PC-3 (cell line): ENCODE measurements at regions not wholly inside any gene's neighbourhood (a gene's known extent, or its start where the extent isn't known, plus 50 kb on each side); places are given as distances from the start of the nearest gene placed in this dataset.

Experiments
- ATAC-seq: fragments of 200-7000 bp; cut with Tn5 transposase; 2 replicates; pipeline ENCODE4 v1.9.1; 2020; ENCODE audit warnings: mild to moderate bottlenecking, moderate library complexity
- BruUV-seq: library from RNA; stranded (reverse); fragments of 400-500 nt; replicated peaks from 2 replicates; lab custom pipeline; 2021; lab: Mats Ljungman, UMichigan
- CTCF ChIA-PET: fragments of 300-600 bp; sonication (Branson Sonifier 250); formaldehyde crosslinking; loops from one replicate; lab custom pipeline; 2022; ENCODE audit warnings: antibody characterized with exemption; lab: Charles Lee
- POLR2A ChIA-PET: fragments of 300-600 bp; sonication (Branson Sonifier 250); formaldehyde crosslinking; loops from one replicate; lab custom pipeline; 2022; ENCODE audit warnings: antibody characterized with exemption; ENCODE audit not compliant: unreplicated experiment; lab: Charles Lee
- DNase-seq: peaks from one replicate; pipeline ENCODE4 v3.0.0-alpha.2; 2015
- H2AFZ ChIP-seq: fragments of 300-600 bp; sonication (generic); 2 replicates; pipeline ENCODE4 v1.6.0; 2016; ENCODE audit warnings: antibody characterized with exemption, low read length
- H3F3A ChIP-seq: fragments of 300-600 bp; sonication (generic); one replicate; pipeline ENCODE4 v1.6.0; 2017; ENCODE audit warnings: antibody characterized with exemption, low read length, control low read depth, mild to moderate bottlenecking; ENCODE audit not compliant: unreplicated experiment
- H3K27ac ChIP-seq: fragments of 300-600 bp; sonication (generic); 2 replicates; pipeline ENCODE4 v1.5.1; 2016; ENCODE audit warnings: mild to moderate bottlenecking, low read length
- H3K27me3 ChIP-seq: fragments of 300-600 bp; sonication (generic); 2 replicates; pipeline ENCODE4 v1.6.1; 2016; ENCODE audit warnings: low read length, mixed read lengths
- H3K36me3 ChIP-seq: fragments of 300-600 bp; sonication (generic); 2 replicates; pipeline ENCODE4 v1.6.1; 2016; ENCODE audit warnings: low read depth, mixed run types, low read length, mixed read lengths
- H3K4me1 ChIP-seq: fragments of 300-600 bp; sonication (generic); 2 replicates; pipeline ENCODE4 v1.5.1; 2016; ENCODE audit warnings: low read length; ENCODE audit not compliant: insufficient read depth
- H3K4me2 ChIP-seq: fragments of 300-600 bp; sonication (generic); 2 replicates; pipeline ENCODE4 v1.6.0; 2016; ENCODE audit warnings: low read length
- H3K4me3 ChIP-seq: fragments of 300-600 bp; sonication (generic); 2 replicates; pipeline ENCODE4 v1.5.1; 2016; ENCODE audit warnings: mild to moderate bottlenecking, low read length, mixed read lengths
- H3K79me2 ChIP-seq: fragments of 300-600 bp; sonication (generic); 2 replicates; pipeline ENCODE4 v1.6.1; 2017; ENCODE audit warnings: low read length, mixed read lengths
- H3K9ac ChIP-seq: fragments of 300-600 bp; sonication (generic); 2 replicates; pipeline ENCODE4 v1.6.0; 2016; ENCODE audit warnings: mild to moderate bottlenecking, low read length
- H3K9me2 ChIP-seq: fragments of 300-600 bp; sonication (generic); replicated peaks from 2 replicates; pipeline ENCODE4 v1.6.1; 2016; ENCODE audit warnings: mixed run types, low read length, mixed read lengths
- H3K9me3 ChIP-seq: fragments of 300-600 bp; sonication (generic); 2 replicates; pipeline ENCODE4 v1.6.1; 2016; ENCODE audit warnings: low read length, mixed read lengths
- H4K20me1 ChIP-seq: fragments of 300-600 bp; sonication (generic); 2 replicates; pipeline ENCODE4 v1.6.1; 2016; ENCODE audit warnings: low read length, mixed read lengths
- EZH2 ChIP-seq: fragments of 300-600 bp; sonication (generic); IDR thresholded peaks from one replicate; pipeline ENCODE4 v1.6.1; 2017; ENCODE audit warnings: antibody characterized with exemption, mild to moderate bottlenecking, low read length; ENCODE audit not compliant: unreplicated experiment
- EZH2phosphoT487 ChIP-seq: fragments of 300-600 bp; sonication (generic); IDR thresholded peaks from 2 replicates; pipeline ENCODE4 v1.6.1; 2018; ENCODE audit warnings: mild to moderate bottlenecking, antibody characterized with exemption, low read length, borderline replicate concordance
- intact Hi-C: fragments of 100-400 bp; cut with micrococcal nuclease; formaldehyde crosslinking; loops from 2 replicates; pipeline ENCODE4 v1.9.0; 2023
- TF ChIP-seq, protein P1 (sequence below): fragments of 300-600 bp; sonication (generic); conservative IDR thresholded peaks from 2 replicates; pipeline ENCODE4 v1.5.1; 2017; ENCODE audit warnings: antibody characterized with exemption, low read depth, mild to moderate bottlenecking, low read length

DNA sequence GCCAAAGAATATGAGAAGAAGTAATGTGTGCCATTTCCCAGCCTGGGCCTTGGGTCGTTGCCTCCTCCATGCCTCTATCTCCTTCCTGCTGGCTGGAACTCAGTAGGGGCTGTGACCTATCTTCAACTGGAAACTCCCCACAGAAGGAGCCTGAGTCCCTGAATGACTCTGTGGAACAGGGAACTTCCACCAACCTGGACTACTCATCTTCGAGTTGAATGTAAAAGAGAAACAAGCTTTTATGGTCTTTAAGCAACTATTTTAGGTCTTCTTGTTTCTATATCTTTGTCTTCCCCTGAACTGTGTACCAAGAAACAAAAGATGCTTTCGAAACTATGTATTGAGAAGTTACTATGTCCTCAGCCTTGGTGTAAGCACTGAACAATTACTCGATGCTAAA lies 355.3 kb upstream of the NR2F2 start:
- H3K9ac ChIP-seq = no peak overlapping the region
- H3K27ac ChIP-seq = no peak overlapping the region
- H3F3A ChIP-seq = no peaks in the 10 kb centered on the region
- DNase-seq (no peak), ATAC-seq (no peak)
- no peak overlapping the region for H3K4me3 ChIP-seq
- no peaks in the 10 kb centered on the region for H3K9me3 ChIP-seq
- ChIA-PET POLR2A (no interaction called here), CTCF (no interaction called here)
- intact Hi-C loops = no loop called here
- no peaks in the 10 kb centered on the region for H3K9me2 ChIP-seq
- H2AFZ ChIP-seq = no peak overlapping the region
- no peaks in the 10 kb centered on the region for H3K27me3 ChIP-seq
- BruUV-seq = no TSS peak
- H4K20me1 ChIP-seq = no peaks in the 10 kb centered on the region
- no peaks in the 10 kb centered on the region for H3K36me3 ChIP-seq
- H3K4me2 ChIP-seq = no peak overlapping the region
- H3K79me2 ChIP-seq = no peaks in the 10 kb centered on the region
- no peak for TF ChIP-seq EZH2phosphoT487
- TF ChIP-seq EZH2 = no peak
- TF ChIP-seq, protein P1, sequence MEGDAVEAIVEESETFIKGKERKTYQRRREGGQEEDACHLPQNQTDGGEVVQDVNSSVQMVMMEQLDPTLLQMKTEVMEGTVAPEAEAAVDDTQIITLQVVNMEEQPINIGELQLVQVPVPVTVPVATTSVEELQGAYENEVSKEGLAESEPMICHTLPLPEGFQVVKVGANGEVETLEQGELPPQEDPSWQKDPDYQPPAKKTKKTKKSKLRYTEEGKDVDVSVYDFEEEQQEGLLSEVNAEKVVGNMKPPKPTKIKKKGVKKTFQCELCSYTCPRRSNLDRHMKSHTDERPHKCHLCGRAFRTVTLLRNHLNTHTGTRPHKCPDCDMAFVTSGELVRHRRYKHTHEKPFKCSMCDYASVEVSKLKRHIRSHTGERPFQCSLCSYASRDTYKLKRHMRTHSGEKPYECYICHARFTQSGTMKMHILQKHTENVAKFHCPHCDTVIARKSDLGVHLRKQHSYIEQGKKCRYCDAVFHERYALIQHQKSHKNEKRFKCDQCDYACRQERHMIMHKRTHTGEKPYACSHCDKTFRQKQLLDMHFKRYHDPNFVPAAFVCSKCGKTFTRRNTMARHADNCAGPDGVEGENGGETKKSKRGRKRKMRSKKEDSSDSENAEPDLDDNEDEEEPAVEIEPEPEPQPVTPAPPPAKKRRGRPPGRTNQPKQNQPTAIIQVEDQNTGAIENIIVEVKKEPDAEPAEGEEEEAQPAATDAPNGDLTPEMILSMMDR = no peak
- H3K4me1 ChIP-seq = no peaks in the 10 kb centered on the region

DNA sequence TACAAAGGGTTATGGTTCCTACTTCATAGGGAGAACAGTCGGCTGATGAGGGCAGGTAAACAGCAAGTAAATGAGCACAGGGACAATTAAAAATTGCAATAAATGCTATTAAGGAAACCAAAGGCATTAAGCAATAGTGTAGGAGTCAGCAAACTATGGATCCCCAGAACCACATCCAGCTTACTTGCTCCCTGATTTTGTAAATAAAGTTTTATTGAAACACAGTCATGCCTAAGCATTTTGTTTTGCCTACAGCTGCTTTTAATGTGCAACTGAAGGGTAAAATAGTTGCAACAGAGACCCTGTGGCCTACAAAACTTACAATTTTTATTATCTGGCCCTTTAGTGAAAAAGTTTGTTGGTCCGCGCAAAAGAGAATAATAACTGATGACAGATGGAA lies 351.2 kb upstream of the NR2F2 start:
- TF ChIP-seq EZH2 (no peak), EZH2phosphoT487 (no peak)
- TF ChIP-seq, protein P1 = no peak
- DNase-seq (no peak), ATAC-seq (no peak)
- H3K79me2 ChIP-seq = no peaks in the 10 kb centered on the region
- H3K27ac ChIP-seq = no peak overlapping the region
- no peak overlapping the region for H3K9ac ChIP-seq
- H3K9me2 ChIP-seq = no peaks in the 10 kb centered on the region
- H2AFZ ChIP-seq = no peak overlapping the region
- no peaks in the 10 kb centered on the region for H3K36me3 ChIP-seq
- BruUV-seq = no TSS peak
- no peaks in the 10 kb centered on the region for H3K27me3 ChIP-seq
- no peak overlapping the region for H3K4me2 ChIP-seq
- CTCF ChIA-PET = no interaction called here
- H3F3A ChIP-seq = no peaks in the 10 kb centered on the region
- POLR2A ChIA-PET = no interaction called here
- no peak overlapping the region for H3K4me3 ChIP-seq
- no peaks in the 10 kb centered on the region for H3K9me3 ChIP-seq
- intact Hi-C loops = no loop called here
- no peaks in the 10 kb centered on the region for H3K4me1 ChIP-seq
- no peaks in the 10 kb centered on the region for H4K20me1 ChIP-seq

DNA sequence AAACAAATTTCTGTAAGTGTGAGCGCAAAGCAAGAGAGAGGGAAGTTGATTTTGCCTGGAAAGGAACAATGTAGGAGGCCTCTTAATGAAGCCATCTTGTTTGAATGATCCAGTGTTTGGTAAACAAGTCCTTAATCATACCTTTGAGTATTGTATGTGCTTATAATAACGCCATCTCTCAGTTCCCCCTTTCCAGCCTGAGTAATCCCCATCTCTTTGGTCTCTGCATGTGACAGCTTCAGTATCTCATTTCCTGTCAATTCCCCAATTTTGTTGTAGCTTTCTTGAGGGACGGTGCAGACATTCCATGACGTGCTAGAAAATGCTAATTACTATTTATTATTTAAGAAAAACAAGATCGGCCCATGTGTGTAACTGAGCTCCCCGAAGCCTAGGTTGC lies 349.3 kb upstream of the NR2F2 start:
- TF ChIP-seq EZH2 = no peak
- no peaks in the 10 kb centered on the region for H3K4me1 ChIP-seq
- no peaks in the 10 kb centered on the region for H3K27me3 ChIP-seq
- no peak for DNase-seq
- intact Hi-C loops = no loop called here
- H4K20me1 ChIP-seq = no peaks in the 10 kb centered on the region
- no peaks in the 10 kb centered on the region for H3K79me2 ChIP-seq
- no peak overlapping the region for H3K4me2 ChIP-seq
- no peaks in the 10 kb centered on the region for H3K36me3 ChIP-seq
- no peaks in the 10 kb centered on the region for H3K9me2 ChIP-seq
- H3K9me3 ChIP-seq = no peaks in the 10 kb centered on the region
- ChIA-PET POLR2A (no interaction called here), CTCF (no interaction called here)
- BruUV-seq = no TSS peak
- H3K4me3 ChIP-seq = no peak overlapping the region
- no peaks in the 10 kb centered on the region for H3F3A ChIP-seq
- no peak for ATAC-seq
- H3K9ac ChIP-seq = no peak overlapping the region
- H3K27ac ChIP-seq = no peak overlapping the region
- no peak overlapping the region for H2AFZ ChIP-seq
